WTC11 (cell line): ENCODE measurements at regions not wholly inside any gene's neighbourhood (a gene's known extent, or its start where the extent isn't known, plus 50 kb on each side); places are given as distances from the start of the nearest gene placed in this dataset.

Experiments
- ATAC-seq: fragments of 200-7000 bp; cut with Tn5 transposase; 2 replicates; pipeline ENCODE4 v1.10.0; 2021; ENCODE audit warnings: mild to moderate bottlenecking, moderate library complexity
- CTCF ChIA-PET: fragments of 300-600 bp; sonication (Branson Sonifier 250); formaldehyde crosslinking; loops from one replicate; lab custom pipeline; 2021; ENCODE audit warnings: antibody characterized with exemption; lab: Charles Lee
- POLR2A ChIA-PET: fragments of 350-600 bp; sonication (Branson Sonifier 250); formaldehyde crosslinking; loops from one replicate; lab custom pipeline; 2021; ENCODE audit warnings: antibody characterized with exemption; lab: Charles Lee
- DNase-seq: peaks from one replicate; pipeline ENCODE4 v3.0.0; 2021; ENCODE audit warnings: low spot score
- H3K27ac Mint-ChIP-seq: 2 replicates; pipeline ENCODE4 v1.8.0; 2021; ENCODE audit warnings: mixed read lengths
- H3K27me3 Mint-ChIP-seq: 2 replicates; pipeline ENCODE4 v1.8.0; 2021; ENCODE audit warnings: low read depth, mild to moderate bottlenecking, moderate library complexity, mixed read lengths
- H3K36me3 Mint-ChIP-seq: 2 replicates; pipeline ENCODE4 v1.8.0; 2021; ENCODE audit warnings: mixed read lengths
- H3K4me1 Mint-ChIP-seq: 2 replicates; pipeline ENCODE4 v1.8.0; 2022; ENCODE audit warnings: mixed read lengths
- H3K4me3 Mint-ChIP-seq: 2 replicates; pipeline ENCODE4 v1.8.0; 2021; ENCODE audit warnings: mild to moderate bottlenecking, moderate library complexity, mixed read lengths
- H3K9me3 Mint-ChIP-seq: 2 replicates; pipeline ENCODE4 v1.8.0; 2021; ENCODE audit warnings: mixed read lengths
- CREB1 ChIP-seq: sonication (generic); formaldehyde crosslinking; IDR thresholded peaks from 2 replicates; pipeline ENCODE4 v1.8.0; 2023; ENCODE audit warnings: mild to moderate bottlenecking, missing genetic modification reagents
- EMX1 ChIP-seq: fragments of 250-450 bp; sonication (Bioruptor Pico); IDR thresholded peaks from 2 replicates; pipeline ENCODE4 v1.8.0; 2021; ENCODE audit warnings: mild to moderate bottlenecking
- FOXK1 ChIP-seq: sonication (generic); formaldehyde crosslinking; IDR thresholded peaks from 2 replicates; pipeline ENCODE4 v1.8.0; 2022; ENCODE audit warnings: mild to moderate bottlenecking, moderate library complexity, missing genetic modification reagents
- GTF2I ChIP-seq: fragments of 250-450 bp; sonication (Bioruptor Pico); conservative IDR thresholded peaks from 2 replicates; pipeline ENCODE4 v1.4.0; 2021; ENCODE audit warnings: mild to moderate bottlenecking
- NFE2L1 ChIP-seq: sonication (generic); formaldehyde crosslinking; IDR thresholded peaks from 2 replicates; pipeline ENCODE4 v1.8.1; 2023; ENCODE audit warnings: missing genetic modification reagents
- NR2C2 ChIP-seq: sonication (generic); formaldehyde crosslinking; IDR thresholded peaks from 2 replicates; pipeline ENCODE4 v1.8.0; 2022; ENCODE audit warnings: mild to moderate bottlenecking, missing genetic modification reagents
- SMAD3 ChIP-seq: sonication (generic); formaldehyde crosslinking; IDR thresholded peaks from 2 replicates; pipeline ENCODE4 v1.8.0; 2022; ENCODE audit warnings: missing genetic modification reagents, mild to moderate bottlenecking, borderline replicate concordance
- ZNF317 ChIP-seq: sonication (generic); formaldehyde crosslinking; IDR thresholded peaks from 2 replicates; pipeline ENCODE4 v1.8.1; 2023; ENCODE audit warnings: low read depth, mild to moderate bottlenecking, moderate library complexity, missing genetic modification reagents, borderline replicate concordance
- ZNF396 ChIP-seq: fragments of 250-450 bp; sonication (Bioruptor Pico); IDR thresholded peaks from 2 replicates; pipeline ENCODE4 v1.8.0; 2021; ENCODE audit warnings: mild to moderate bottlenecking, moderate library complexity, borderline replicate concordance
- ZNF423 ChIP-seq: fragments of 250-450 bp; sonication (Bioruptor Pico); IDR thresholded peaks from 2 replicates; pipeline ENCODE4 v2.1.2; 2022; ENCODE audit warnings: mild to moderate bottlenecking, moderate library complexity
- ZNF671 ChIP-seq: fragments of 250-450 bp; sonication (Bioruptor Pico); IDR thresholded peaks from 2 replicates; pipeline ENCODE4 v1.8.0; 2021; ENCODE audit warnings: mild to moderate bottlenecking
- TF ChIP-seq, protein P1 (sequence below): fragments of 250-450 bp; sonication (Bioruptor Pico); IDR thresholded peaks from 2 replicates; pipeline ENCODE4 v1.8.0; 2021; ENCODE audit warnings: mild to moderate bottlenecking
- TF ChIP-seq, protein P2 (sequence below): fragments of 200-600 bp; IDR thresholded peaks from 2 replicates; pipeline ENCODE4 v1.8.0; 2022; ENCODE audit warnings: antibody characterized with exemption
- TF ChIP-seq, protein P3 (sequence below): sonication (generic); formaldehyde crosslinking; IDR thresholded peaks from 2 replicates; pipeline ENCODE4 v1.8.0; 2022; ENCODE audit warnings: mild to moderate bottlenecking, missing genetic modification reagents
- TF ChIP-seq, protein P4 (sequence below): fragments of 250-450 bp; sonication (Bioruptor Pico); IDR thresholded peaks from 2 replicates; pipeline ENCODE4 v1.9.0; 2021; ENCODE audit warnings: mild to moderate bottlenecking
- TF ChIP-seq, protein P5 (sequence below): sonication (generic); formaldehyde crosslinking; IDR thresholded peaks from 2 replicates; pipeline ENCODE4 v1.8.1; 2022; ENCODE audit warnings: mild to moderate bottlenecking, missing genetic modification reagents, moderate library complexity, borderline replicate concordance
- TF ChIP-seq, protein P6 (sequence below): sonication (generic); formaldehyde crosslinking; IDR thresholded peaks from 2 replicates; pipeline ENCODE4 v1.8.1; 2022; ENCODE audit warnings: mild to moderate bottlenecking, moderate library complexity, missing genetic modification reagents
- TF ChIP-seq, protein P7 (sequence below): sonication (generic); formaldehyde crosslinking; IDR thresholded peaks from 2 replicates; pipeline ENCODE4 v1.8.1; 2023; ENCODE audit warnings: mild to moderate bottlenecking, missing genetic modification reagents, borderline replicate concordance
- TF ChIP-seq, protein P8 (sequence below): sonication (generic); formaldehyde crosslinking; IDR thresholded peaks from 2 replicates; pipeline ENCODE4 v1.8.0; 2022; ENCODE audit warnings: mild to moderate bottlenecking, missing genetic modification reagents

DNA sequence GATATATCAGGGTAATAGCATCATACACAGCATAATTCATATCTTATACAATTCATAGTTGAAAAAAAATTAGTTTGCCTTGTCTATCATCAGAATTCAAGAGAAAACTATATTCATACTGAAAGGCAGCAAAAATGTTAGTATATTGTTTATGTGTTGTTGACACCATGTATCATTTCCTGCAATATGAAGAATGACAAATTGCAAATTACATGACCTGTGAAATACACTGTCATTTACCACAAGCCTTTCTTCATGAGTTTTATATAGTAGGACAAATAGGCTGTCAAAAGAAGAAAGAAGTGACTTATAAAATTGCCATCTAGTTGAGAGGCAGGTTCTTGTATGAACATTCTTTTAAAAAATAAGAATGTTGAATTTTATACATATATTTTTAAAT lies 1136.3 kb upstream of the CDH9 start (continued):
- TF ChIP-seq, protein P1, sequence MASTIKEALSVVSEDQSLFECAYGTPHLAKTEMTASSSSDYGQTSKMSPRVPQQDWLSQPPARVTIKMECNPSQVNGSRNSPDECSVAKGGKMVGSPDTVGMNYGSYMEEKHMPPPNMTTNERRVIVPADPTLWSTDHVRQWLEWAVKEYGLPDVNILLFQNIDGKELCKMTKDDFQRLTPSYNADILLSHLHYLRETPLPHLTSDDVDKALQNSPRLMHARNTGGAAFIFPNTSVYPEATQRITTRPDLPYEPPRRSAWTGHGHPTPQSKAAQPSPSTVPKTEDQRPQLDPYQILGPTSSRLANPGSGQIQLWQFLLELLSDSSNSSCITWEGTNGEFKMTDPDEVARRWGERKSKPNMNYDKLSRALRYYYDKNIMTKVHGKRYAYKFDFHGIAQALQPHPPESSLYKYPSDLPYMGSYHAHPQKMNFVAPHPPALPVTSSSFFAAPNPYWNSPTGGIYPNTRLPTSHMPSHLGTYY (CRISPR knock-in tag), result no peak
- TF ChIP-seq SMAD3 (CRISPR knock-in tag), result no peak
- TF ChIP-seq, protein P2, sequence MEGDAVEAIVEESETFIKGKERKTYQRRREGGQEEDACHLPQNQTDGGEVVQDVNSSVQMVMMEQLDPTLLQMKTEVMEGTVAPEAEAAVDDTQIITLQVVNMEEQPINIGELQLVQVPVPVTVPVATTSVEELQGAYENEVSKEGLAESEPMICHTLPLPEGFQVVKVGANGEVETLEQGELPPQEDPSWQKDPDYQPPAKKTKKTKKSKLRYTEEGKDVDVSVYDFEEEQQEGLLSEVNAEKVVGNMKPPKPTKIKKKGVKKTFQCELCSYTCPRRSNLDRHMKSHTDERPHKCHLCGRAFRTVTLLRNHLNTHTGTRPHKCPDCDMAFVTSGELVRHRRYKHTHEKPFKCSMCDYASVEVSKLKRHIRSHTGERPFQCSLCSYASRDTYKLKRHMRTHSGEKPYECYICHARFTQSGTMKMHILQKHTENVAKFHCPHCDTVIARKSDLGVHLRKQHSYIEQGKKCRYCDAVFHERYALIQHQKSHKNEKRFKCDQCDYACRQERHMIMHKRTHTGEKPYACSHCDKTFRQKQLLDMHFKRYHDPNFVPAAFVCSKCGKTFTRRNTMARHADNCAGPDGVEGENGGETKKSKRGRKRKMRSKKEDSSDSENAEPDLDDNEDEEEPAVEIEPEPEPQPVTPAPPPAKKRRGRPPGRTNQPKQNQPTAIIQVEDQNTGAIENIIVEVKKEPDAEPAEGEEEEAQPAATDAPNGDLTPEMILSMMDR, result no peak

DNA sequence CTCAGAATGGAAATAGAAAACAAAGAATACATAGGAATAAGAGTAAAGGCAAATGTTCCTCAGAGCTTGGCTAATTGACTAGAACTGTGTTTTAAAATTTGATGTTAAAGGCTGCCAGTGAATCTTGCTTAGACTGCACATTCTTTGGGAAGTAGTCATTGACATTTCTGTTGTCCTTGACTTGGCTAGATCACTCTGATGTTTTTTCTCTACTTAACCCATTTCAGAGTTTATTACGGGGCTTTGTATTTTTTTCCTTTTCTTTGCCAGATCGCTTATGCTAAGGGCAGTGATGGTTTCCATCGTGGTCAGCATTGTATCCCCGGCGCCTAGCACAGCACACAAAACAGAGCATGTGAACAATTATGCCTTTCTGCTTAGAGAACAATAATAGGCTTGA lies 1126.7 kb upstream of the CDH9 start:
- H3K27ac Mint-ChIP-seq, result no peak overlapping the region
- no peaks in the 10 kb centered on the region for H3K4me1 Mint-ChIP-seq
- ATAC-seq, result no peak
- peaks cover 17% of the 10 kb centered on the region for H3K9me3 Mint-ChIP-seq
- H3K4me3 Mint-ChIP-seq, result no peak overlapping the region
- ChIA-PET POLR2A (no interaction called here), CTCF (no interaction called here)
- no peak for DNase-seq
- no peak for TF ChIP-seq ZNF671 (CRISPR knock-in tag)
- no peak for TF ChIP-seq CREB1 (CRISPR knock-in tag)
- TF ChIP-seq, protein P3, sequence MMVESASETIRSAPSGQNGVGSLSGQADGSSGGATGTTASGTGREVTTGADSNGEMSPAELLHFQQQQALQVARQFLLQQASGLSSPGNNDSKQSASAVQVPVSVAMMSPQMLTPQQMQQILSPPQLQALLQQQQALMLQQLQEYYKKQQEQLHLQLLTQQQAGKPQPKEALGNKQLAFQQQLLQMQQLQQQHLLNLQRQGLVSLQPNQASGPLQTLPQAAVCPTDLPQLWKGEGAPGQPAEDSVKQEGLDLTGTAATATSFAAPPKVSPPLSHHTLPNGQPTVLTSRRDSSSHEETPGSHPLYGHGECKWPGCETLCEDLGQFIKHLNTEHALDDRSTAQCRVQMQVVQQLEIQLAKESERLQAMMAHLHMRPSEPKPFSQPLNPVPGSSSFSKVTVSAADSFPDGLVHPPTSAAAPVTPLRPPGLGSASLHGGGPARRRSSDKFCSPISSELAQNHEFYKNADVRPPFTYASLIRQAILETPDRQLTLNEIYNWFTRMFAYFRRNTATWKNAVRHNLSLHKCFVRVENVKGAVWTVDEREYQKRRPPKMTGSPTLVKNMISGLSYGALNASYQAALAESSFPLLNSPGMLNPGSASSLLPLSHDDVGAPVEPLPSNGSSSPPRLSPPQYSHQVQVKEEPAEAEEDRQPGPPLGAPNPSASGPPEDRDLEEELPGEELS, result no peak
- TF ChIP-seq, protein P4, sequence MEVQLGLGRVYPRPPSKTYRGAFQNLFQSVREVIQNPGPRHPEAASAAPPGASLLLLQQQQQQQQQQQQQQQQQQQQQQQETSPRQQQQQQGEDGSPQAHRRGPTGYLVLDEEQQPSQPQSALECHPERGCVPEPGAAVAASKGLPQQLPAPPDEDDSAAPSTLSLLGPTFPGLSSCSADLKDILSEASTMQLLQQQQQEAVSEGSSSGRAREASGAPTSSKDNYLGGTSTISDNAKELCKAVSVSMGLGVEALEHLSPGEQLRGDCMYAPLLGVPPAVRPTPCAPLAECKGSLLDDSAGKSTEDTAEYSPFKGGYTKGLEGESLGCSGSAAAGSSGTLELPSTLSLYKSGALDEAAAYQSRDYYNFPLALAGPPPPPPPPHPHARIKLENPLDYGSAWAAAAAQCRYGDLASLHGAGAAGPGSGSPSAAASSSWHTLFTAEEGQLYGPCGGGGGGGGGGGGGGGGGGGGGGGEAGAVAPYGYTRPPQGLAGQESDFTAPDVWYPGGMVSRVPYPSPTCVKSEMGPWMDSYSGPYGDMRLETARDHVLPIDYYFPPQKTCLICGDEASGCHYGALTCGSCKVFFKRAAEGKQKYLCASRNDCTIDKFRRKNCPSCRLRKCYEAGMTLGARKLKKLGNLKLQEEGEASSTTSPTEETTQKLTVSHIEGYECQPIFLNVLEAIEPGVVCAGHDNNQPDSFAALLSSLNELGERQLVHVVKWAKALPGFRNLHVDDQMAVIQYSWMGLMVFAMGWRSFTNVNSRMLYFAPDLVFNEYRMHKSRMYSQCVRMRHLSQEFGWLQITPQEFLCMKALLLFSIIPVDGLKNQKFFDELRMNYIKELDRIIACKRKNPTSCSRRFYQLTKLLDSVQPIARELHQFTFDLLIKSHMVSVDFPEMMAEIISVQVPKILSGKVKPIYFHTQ (CRISPR knock-in tag), result no peak
- TF ChIP-seq ZNF396 (CRISPR knock-in tag), result no peak
- TF ChIP-seq ZNF423 (CRISPR knock-in tag), result no peak
- TF ChIP-seq, protein P5, sequence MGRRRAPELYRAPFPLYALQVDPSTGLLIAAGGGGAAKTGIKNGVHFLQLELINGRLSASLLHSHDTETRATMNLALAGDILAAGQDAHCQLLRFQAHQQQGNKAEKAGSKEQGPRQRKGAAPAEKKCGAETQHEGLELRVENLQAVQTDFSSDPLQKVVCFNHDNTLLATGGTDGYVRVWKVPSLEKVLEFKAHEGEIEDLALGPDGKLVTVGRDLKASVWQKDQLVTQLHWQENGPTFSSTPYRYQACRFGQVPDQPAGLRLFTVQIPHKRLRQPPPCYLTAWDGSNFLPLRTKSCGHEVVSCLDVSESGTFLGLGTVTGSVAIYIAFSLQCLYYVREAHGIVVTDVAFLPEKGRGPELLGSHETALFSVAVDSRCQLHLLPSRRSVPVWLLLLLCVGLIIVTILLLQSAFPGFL (CRISPR knock-in tag), result no peak
- no peak for TF ChIP-seq ZNF317 (CRISPR knock-in tag)
- TF ChIP-seq NFE2L1 (CRISPR knock-in tag), result no peak
- TF ChIP-seq, protein P6, sequence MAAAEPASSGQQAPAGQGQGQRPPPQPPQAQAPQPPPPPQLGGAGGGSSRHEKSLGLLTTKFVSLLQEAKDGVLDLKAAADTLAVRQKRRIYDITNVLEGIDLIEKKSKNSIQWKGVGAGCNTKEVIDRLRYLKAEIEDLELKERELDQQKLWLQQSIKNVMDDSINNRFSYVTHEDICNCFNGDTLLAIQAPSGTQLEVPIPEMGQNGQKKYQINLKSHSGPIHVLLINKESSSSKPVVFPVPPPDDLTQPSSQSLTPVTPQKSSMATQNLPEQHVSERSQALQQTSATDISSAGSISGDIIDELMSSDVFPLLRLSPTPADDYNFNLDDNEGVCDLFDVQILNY, result no peak
- no peak for TF ChIP-seq EMX1 (CRISPR knock-in tag)
- no peak for TF ChIP-seq NR2C2 (CRISPR knock-in tag)
- no peak for TF ChIP-seq GTF2I (CRISPR knock-in tag)
- TF ChIP-seq FOXK1 (CRISPR knock-in tag), result no peak
- TF ChIP-seq, protein P7, sequence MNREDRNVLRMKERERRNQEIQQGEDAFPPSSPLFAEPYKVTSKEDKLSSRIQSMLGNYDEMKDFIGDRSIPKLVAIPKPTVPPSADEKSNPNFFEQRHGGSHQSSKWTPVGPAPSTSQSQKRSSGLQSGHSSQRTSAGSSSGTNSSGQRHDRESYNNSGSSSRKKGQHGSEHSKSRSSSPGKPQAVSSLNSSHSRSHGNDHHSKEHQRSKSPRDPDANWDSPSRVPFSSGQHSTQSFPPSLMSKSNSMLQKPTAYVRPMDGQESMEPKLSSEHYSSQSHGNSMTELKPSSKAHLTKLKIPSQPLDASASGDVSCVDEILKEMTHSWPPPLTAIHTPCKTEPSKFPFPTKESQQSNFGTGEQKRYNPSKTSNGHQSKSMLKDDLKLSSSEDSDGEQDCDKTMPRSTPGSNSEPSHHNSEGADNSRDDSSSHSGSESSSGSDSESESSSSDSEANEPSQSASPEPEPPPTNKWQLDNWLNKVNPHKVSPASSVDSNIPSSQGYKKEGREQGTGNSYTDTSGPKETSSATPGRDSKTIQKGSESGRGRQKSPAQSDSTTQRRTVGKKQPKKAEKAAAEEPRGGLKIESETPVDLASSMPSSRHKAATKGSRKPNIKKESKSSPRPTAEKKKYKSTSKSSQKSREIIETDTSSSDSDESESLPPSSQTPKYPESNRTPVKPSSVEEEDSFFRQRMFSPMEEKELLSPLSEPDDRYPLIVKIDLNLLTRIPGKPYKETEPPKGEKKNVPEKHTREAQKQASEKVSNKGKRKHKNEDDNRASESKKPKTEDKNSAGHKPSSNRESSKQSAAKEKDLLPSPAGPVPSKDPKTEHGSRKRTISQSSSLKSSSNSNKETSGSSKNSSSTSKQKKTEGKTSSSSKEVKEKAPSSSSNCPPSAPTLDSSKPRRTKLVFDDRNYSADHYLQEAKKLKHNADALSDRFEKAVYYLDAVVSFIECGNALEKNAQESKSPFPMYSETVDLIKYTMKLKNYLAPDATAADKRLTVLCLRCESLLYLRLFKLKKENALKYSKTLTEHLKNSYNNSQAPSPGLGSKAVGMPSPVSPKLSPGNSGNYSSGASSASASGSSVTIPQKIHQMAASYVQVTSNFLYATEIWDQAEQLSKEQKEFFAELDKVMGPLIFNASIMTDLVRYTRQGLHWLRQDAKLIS (CRISPR knock-in tag), result no peak
- TF ChIP-seq, protein P8, sequence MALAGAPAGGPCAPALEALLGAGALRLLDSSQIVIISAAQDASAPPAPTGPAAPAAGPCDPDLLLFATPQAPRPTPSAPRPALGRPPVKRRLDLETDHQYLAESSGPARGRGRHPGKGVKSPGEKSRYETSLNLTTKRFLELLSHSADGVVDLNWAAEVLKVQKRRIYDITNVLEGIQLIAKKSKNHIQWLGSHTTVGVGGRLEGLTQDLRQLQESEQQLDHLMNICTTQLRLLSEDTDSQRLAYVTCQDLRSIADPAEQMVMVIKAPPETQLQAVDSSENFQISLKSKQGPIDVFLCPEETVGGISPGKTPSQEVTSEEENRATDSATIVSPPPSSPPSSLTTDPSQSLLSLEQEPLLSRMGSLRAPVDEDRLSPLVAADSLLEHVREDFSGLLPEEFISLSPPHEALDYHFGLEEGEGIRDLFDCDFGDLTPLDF (CRISPR knock-in tag), result no peak
- TF ChIP-seq, all 79 proteins: peak for 0
- H3K36me3 Mint-ChIP-seq, result no peaks in the 10 kb centered on the region
- no peaks in the 10 kb centered on the region for H3K27me3 Mint-ChIP-seq
